CD4-positive, alpha-beta T cell treated with Interleukin-2 at 100 ng/mL for 4 hours (primary cell): ENCODE measurements at regions not wholly inside any gene's neighbourhood (a gene's known extent, or its start where the extent isn't known, plus 50 kb on each side); places are given as distances from the start of the nearest gene placed in this dataset.

Experiments used
- DNase-seq: peaks from one replicate; pipeline ENCODE4 v3.0.0-alpha.2; 2020; ENCODE audit warnings: low spot score

- DNase-seq = no peak
Measured at GRCh38 chr2:104703669-104704068, 150.2 kb upstream of the POU3F3 start.

GRCh38 chr2:104704496-104705245 is 149.2 kb upstream of the POU3F3 start:
- DNase-seq = no peak

GRCh38 chr2:104707056-104707455 is 146.9 kb upstream of the POU3F3 start:
- no peak for DNase-seq

DNA sequence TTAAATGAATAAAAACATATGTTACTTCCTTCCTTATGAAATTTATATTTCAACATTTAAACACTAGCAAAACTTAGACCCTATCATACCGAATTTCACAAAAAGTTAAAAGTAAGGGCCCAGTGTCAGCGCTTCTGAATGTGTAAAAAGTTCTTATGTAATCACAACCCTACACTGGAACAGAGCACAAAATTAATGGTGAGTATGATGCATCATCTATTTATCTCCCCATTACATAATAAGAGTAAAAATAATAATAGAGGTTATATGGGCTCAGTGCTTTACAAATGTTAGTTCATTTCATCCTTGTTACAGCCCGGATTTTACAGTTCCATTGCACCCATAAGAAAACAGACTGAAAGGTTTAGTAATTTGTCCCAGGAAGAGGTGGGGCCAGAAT is 144.9 kb upstream of the POU3F3 start:
- DNase-seq = no peak

- DNase-seq = no peak
Measured at GRCh38 chr2:104716061-104716460, 137.9 kb upstream of the POU3F3 start.

- no peak for DNase-seq
Measured at GRCh38 chr2:104733226-104733943, 120.5 kb upstream of the POU3F3 start.

DNA sequence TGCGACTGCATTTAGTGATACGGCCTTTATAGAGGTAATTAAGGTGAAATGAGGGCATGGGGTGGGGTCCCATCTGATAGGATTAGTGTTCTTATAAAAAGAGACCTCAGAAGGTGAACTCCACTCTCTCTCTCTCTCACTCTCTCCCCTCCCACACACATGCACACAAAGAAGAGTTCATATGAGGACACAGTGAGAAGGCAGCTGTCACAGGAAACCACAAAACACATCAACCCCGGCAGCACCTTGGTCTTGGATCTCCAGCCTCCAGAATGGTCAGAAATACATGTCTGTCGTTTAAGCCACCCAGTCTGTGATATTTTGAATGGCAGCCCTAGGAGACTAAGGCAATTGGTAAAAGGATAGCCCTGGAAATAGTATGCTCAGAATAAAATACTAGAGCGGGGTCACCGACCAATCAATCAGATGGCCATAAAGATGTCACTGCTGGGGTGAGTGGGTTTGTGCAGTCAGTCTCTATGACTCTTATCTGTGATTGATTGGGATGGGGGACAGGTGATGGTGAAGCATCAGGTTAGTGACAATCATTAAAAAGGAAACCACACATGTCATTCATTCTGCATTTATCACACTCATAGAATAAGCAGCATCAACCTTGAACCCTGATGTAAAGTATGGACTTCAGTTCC is 118.9 kb upstream of the POU3F3 start:
- DNase-seq = no peak

GRCh38 chr2:104736026-104736425 is 117.9 kb upstream of the POU3F3 start:
- DNase-seq = no peak

DNA sequence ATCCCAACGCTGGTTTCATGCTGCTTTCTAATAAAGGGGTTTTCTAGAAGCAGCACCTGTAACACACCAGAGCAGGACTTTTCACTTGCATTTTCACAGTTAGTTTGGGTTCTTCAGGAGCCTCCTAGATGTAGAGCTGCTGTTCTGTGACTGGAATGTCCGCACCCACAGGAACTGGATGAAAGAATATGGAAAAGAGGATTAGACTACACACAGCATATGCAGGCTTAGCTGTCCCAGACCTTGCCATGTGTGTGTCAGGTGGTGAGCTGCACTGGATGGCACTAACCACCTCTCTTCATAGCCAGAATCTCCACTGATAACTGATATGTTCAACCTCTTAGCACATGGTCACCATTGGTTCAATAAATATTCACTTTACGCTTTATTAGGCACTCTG is 112.1 kb upstream of the POU3F3 start:
- no peak for DNase-seq

- no peak for DNase-seq
Measured at GRCh38 chr2:104744537-104744936, 109.4 kb upstream of the POU3F3 start.

DNA sequence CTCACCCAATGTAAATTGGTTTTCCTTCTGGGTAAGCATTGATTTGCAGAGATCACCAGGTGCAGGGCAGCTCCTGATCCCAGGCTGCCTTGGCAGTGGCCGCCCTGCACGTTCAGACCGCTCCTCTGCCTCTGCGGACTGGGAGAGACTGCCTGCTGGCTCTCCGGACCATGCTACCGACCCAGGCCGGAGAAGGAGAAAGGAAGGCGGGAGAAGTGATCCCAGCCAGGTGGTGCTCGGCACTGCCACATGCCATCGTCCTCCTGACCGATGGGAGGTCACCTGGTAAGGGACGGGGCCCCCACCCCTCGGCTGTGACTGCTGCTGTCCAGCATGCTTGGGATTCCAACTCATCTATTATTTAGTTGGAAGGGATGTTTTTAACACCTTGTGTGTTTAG is 108.1 kb upstream of the POU3F3 start:
- DNase-seq = no peak

DNA sequence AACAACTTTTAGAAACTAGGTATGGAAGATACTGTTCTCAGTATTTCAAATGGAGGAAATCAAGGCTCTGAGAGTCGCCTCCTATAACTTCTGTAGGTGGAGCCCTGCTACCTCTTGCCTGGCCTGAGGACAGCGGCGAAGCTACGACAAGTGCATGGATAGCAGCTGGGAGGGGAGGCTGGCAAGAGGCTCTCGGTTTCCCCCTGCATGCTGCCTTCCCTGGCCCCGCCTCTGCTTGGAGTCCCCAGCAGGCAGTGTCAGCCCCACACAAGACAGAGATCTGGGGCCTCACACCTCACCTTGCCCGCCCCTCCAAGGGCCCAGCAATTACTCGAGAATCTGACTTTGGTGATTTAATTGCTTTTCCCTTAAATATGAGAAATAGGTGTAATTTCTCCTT is 107.6 kb upstream of the POU3F3 start:
- no peak for DNase-seq

GRCh38 chr2:104746858-104747257 is 107.1 kb upstream of the POU3F3 start:
- no peak for DNase-seq

DNA sequence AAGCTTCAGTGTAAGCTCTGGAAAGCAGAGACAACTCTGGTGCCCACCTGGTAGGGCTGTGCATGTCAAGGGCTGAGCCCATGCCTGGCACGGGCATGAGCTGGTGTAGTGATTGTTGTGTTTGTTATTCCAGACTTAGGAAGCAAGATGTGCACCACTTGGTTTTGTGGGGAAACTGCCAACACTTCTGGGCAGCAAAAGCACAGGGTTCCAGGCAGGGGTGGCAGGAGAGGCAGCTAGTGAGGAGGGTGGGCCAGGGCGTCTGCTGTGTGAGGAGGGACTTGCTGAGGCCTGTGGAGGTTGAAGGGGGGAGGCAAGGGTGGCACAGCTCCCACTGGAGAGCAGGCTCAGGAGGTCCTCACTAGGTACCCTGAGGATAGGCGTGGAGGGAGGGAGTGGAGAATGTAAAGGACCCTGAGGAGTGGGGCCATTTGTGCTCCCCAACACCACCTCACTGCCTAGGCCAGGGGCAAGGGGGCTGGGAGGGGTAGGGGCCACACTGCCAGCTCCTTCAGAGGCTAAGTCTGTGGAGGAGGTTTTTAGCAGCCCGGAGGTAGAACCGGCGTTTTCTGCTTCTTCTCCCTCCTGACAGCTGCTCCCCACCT is 104.0 kb upstream of the POU3F3 start:
- DNase-seq = no peak

DNA sequence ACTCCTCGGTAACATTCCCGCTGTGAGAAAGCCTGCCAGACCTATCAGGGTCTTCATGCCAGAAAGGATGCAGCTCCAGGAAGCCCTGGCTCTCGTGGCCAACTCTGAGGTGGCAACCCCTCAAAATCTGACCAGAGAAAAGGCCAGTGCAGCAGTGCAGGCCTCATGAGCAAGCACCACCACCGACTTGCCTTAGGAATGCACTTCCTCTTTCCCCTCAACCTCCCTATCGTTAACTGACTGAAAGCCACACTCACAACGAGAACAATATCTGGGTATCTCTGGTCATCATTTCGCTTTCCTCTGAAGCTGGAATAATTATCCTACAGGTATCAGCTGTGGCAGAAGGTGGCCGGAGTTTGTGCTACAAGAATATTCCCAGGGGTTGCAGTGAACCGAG is 101.4 kb upstream of the POU3F3 start:
- no peak for DNase-seq

GRCh38 chr2:104755026-104755878 is 98.7 kb upstream of the POU3F3 start:
- no peak for DNase-seq

- DNase-seq = no peak
Measured at GRCh38 chr2:104756118-104756517, 97.8 kb upstream of the POU3F3 start.

GRCh38 chr2:104757056-104757455 is 96.9 kb upstream of the POU3F3 start:
- no peak for DNase-seq

GRCh38 chr2:104758199-104758620 is 95.7 kb upstream of the POU3F3 start:
- DNase-seq = no peak

DNA sequence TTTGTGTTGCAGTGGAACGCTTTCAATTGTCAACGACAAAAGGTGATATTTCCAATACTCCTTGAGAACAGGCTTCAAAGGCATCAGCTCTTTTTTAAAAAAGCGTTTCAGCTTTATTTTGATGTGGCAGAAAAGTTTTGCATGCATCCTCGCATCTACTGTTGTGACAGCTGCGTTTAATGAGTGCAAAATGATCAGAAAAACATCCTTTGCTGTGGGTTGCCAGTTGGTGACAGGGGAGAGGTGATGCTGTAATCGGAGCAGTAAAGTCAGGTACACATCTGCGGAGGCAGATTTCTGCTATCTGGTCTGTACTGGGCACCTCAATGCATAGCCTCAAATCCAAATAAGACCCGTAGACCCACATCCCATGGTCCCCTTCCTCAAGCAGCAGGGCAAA is 91.9 kb upstream of the POU3F3 start:
- DNase-seq = no peak

DNA sequence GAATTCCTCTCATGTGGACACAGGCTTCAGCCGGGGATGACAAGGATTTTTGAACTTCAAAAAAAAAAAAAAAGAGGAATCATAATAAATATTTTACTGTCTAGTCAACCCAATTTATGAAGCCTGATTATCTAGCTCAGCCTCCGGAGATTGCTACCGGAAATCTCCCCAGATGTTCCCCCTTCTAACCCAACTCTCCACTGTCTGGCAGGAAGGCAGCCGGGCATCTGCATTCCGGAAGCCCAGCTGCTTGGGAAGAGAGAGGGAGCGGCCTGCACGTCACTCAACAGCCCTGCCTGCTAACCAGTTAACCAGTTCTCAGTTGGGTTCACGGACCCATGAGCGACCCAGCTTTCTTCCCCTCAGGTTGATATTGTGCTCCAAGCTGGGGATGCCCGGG is 87.2 kb upstream of the POU3F3 start:
- DNase-seq = no peak

- no peak for DNase-seq
Measured at GRCh38 chr2:104768694-104769093, 85.2 kb upstream of the POU3F3 start.
